ENCODE measurements at regions not wholly inside any gene's neighbourhood (a gene's known extent, or its start where the extent isn't known, plus 50 kb on each side); places are given as distances from the start of the nearest gene placed in this dataset.
A peak's percentile ranks its signal among the peaks of the same experiment; 100 is the strongest.

GRCh38 chr9:108207561-108208165, 648.1 kb downstream of the ACTL7B start:
- no peaks in the 10 kb centered on the region for H3K79me2 ChIP-seq (ENCODE audit: insufficient read depth, low read length)
- no peaks in the 10 kb centered on the region for H4K20me1 ChIP-seq (ENCODE audit: insufficient read depth, low read length)
- no peaks in the 10 kb centered on the region for H3K9me3 ChIP-seq (ENCODE audit: insufficient read depth, low read depth, low read length)
- no peaks in the 10 kb centered on the region for H3K4me1 ChIP-seq (ENCODE audit: insufficient read depth, low read length)
- Mint-ChIP-seq H3K4me3 (ENCODE audit: unreplicated experiment) (no peak overlapping the region), H3K27me3 (ENCODE audit: low read depth, unreplicated experiment) (peaks cover 8% of the 10 kb centered on the region), H3K27ac (ENCODE audit: unreplicated experiment) (no peak overlapping the region), H3K36me3 (ENCODE audit: low read depth, unreplicated experiment) (no peaks in the 10 kb centered on the region), H3K4me1 (ENCODE audit: low read depth, unreplicated experiment) (no peaks in the 10 kb centered on the region), H3K9me3 (ENCODE audit: unreplicated experiment) (peaks cover 2% of the 10 kb centered on the region)
- no peaks in the 10 kb centered on the region for H3K36me3 ChIP-seq (ENCODE audit: insufficient read depth, low read length)
- FAIRE-seq = peak; percentile 60
- H3K4me2 ChIP-seq (ENCODE audit: low read length) = no peak overlapping the region
- no peak overlapping the region for H2AFZ ChIP-seq (ENCODE audit: low read depth, low read length)
- H3K27me3 ChIP-seq (ENCODE audit: insufficient read depth, low read length) = no peaks in the 10 kb centered on the region
- H3K4me3 ChIP-seq (ENCODE audit: insufficient read depth, low read depth, low read length) = no peak overlapping the region
- H3K9ac ChIP-seq (ENCODE audit: low read length) = no peak overlapping the region
- no peak for DNase-seq (ENCODE audit: low read depth)
- no peak overlapping the region for H3K27ac ChIP-seq (ENCODE audit: low read depth, low read length)
- TF ChIP-seq CTCF (IDR thresholded peaks at IDR 0.05; ENCODE audit: insufficient read depth, low read depth, low read length) (no peak), EZH2 (IDR thresholded peaks at IDR 0.05; ENCODE audit: insufficient read depth, low read length) (no peak)

GRCh38 chr9:108205276-108205675, 650.5 kb downstream of the ACTL7B start:
- TF ChIP-seq CTCF (IDR thresholded peaks at IDR 0.05; ENCODE audit: insufficient read depth, low read depth, low read length) (no peak), EZH2 (IDR thresholded peaks at IDR 0.05; ENCODE audit: insufficient read depth, low read length) (no peak)
- Histone ChIP-seq H4K20me1 (ENCODE audit: insufficient read depth, low read length) (no peaks in the 10 kb centered on the region), H3K4me2 (ENCODE audit: low read length) (no peak overlapping the region), H3K27ac (ENCODE audit: low read depth, low read length) (no peak overlapping the region), H3K4me3 (ENCODE audit: insufficient read depth, low read depth, low read length) (no peak overlapping the region), H3K27me3 (ENCODE audit: insufficient read depth, low read length) (no peaks in the 10 kb centered on the region), H3K9ac (ENCODE audit: low read length) (no peak overlapping the region), H3K36me3 (ENCODE audit: insufficient read depth, low read length) (no peaks in the 10 kb centered on the region), H3K4me1 (ENCODE audit: insufficient read depth, low read length) (no peaks in the 10 kb centered on the region), H2AFZ (ENCODE audit: low read depth, low read length) (no peak overlapping the region), H3K79me2 (ENCODE audit: insufficient read depth, low read length) (no peaks in the 10 kb centered on the region), H3K9me3 (ENCODE audit: insufficient read depth, low read depth, low read length) (no peaks in the 10 kb centered on the region)
- no peaks in the 10 kb centered on the region for H3K4me1 Mint-ChIP-seq (ENCODE audit: low read depth, unreplicated experiment)
- peaks cover 2% of the 10 kb centered on the region for H3K9me3 Mint-ChIP-seq (ENCODE audit: unreplicated experiment)
- no peaks in the 10 kb centered on the region for H3K27me3 Mint-ChIP-seq (ENCODE audit: low read depth, unreplicated experiment)
- peak; percentile 58 for DNase-seq (ENCODE audit: low read depth)
- H3K36me3 Mint-ChIP-seq (ENCODE audit: low read depth, unreplicated experiment) = no peaks in the 10 kb centered on the region
- H3K27ac Mint-ChIP-seq (ENCODE audit: unreplicated experiment) = no peak overlapping the region
- H3K4me3 Mint-ChIP-seq (ENCODE audit: unreplicated experiment) = no peak overlapping the region
- FAIRE-seq = peak; percentile 34

- no peak overlapping the region for H3K27ac ChIP-seq (ENCODE audit: low read depth, low read length)
Measured at GRCh38 chr9:108197899-108198298, 657.9 kb downstream of the ACTL7B start.

More at GRCh38 chr9:108197899-108198298, 657.9 kb downstream of the ACTL7B start:
- peaks cover 2% of the 10 kb centered on the region for H3K9me3 Mint-ChIP-seq (ENCODE audit: unreplicated experiment)
- H3K4me1 Mint-ChIP-seq (ENCODE audit: low read depth, unreplicated experiment) = no peaks in the 10 kb centered on the region
- no peaks in the 10 kb centered on the region for H3K27me3 ChIP-seq (ENCODE audit: insufficient read depth, low read length)
- DNase-seq (ENCODE audit: low read depth) (no peak), FAIRE-seq (no peak)
- no peak overlapping the region for H3K9ac ChIP-seq (ENCODE audit: low read length)
- no peak overlapping the region for H3K4me3 ChIP-seq (ENCODE audit: insufficient read depth, low read depth, low read length)
- H3K36me3 ChIP-seq (ENCODE audit: insufficient read depth, low read length) = no peaks in the 10 kb centered on the region
- no peak overlapping the region for H3K27ac Mint-ChIP-seq (ENCODE audit: unreplicated experiment)
- no peak overlapping the region for H3K4me3 Mint-ChIP-seq (ENCODE audit: unreplicated experiment)
- H4K20me1 ChIP-seq (ENCODE audit: insufficient read depth, low read length) = no peaks in the 10 kb centered on the region
- H3K4me2 ChIP-seq (ENCODE audit: low read length) = no peak overlapping the region
- TF ChIP-seq CTCF (IDR thresholded peaks at IDR 0.05; ENCODE audit: insufficient read depth, low read depth, low read length) (no peak), EZH2 (IDR thresholded peaks at IDR 0.05; ENCODE audit: insufficient read depth, low read length) (no peak)
- H3K9me3 ChIP-seq (ENCODE audit: insufficient read depth, low read depth, low read length) = no peaks in the 10 kb centered on the region
- H3K27me3 Mint-ChIP-seq (ENCODE audit: low read depth, unreplicated experiment) = peaks cover 11% of the 10 kb centered on the region
- no peaks in the 10 kb centered on the region for H3K4me1 ChIP-seq (ENCODE audit: insufficient read depth, low read length)
- no peak overlapping the region for H2AFZ ChIP-seq (ENCODE audit: low read depth, low read length)
- no peaks in the 10 kb centered on the region for H3K79me2 ChIP-seq (ENCODE audit: insufficient read depth, low read length)
- H3K36me3 Mint-ChIP-seq (ENCODE audit: low read depth, unreplicated experiment) = no peaks in the 10 kb centered on the region

Measured in astrocyte (in vitro differentiated cells and primary cell).